ENCODE measurements at regions not wholly inside any gene's neighbourhood (a gene's known extent, or its start where the extent isn't known, plus 50 kb on each side); places are given as distances from the start of the nearest gene placed in this dataset.

- no peaks in the 10 kb centered on the region for H3K27me3 ChIP-seq (ENCODE audit: insufficient read depth, low read depth, low read length)
- no peaks in the 10 kb centered on the region for H3F3A ChIP-seq (ENCODE audit: insufficient read depth, low read length, poor library complexity, severe bottlenecking)
- H3K36me3 ChIP-seq (ENCODE audit: insufficient read depth, low read length), result no peaks in the 10 kb centered on the region
- H3K4me3 ChIP-seq (ENCODE audit: low read length), result no peak overlapping the region
- H3K9me2 ChIP-seq (ENCODE audit: insufficient read depth, low read length), result no peaks in the 10 kb centered on the region
- no peak overlapping the region for H3K27ac ChIP-seq (ENCODE audit: low read length)
- H3K4me2 ChIP-seq (ENCODE audit: low read length), result no peak overlapping the region
- no peaks in the 10 kb centered on the region for H3K79me2 ChIP-seq (replicated peaks; ENCODE audit: insufficient read depth, low read length)
- TF ChIP-seq POLR2AphosphoS5 (IDR thresholded peaks at IDR 0.05) (no peak), REST (IDR thresholded peaks at IDR 0.05; ENCODE audit: borderline replicate concordance) (no peak), SMC3 (conservative IDR thresholded peaks at IDR 0.05; ENCODE audit: poor library complexity) (no peak), TAF1 (IDR thresholded peaks at IDR 0.05; ENCODE audit: low read depth) (no peak), RAD21 (conservative IDR thresholded peaks at IDR 0.05) (no peak), CTCF (IDR thresholded peaks at IDR 0.05; ENCODE audit: poor library complexity, severe bottlenecking) (no peak), EP300 (conservative IDR thresholded peaks at IDR 0.05; ENCODE audit: poor library complexity, severe bottlenecking) (no peak), EZH2 (IDR thresholded peaks at IDR 0.05; ENCODE audit: borderline replicate concordance, insufficient read depth, low read length, poor library complexity, severe bottlenecking) (no peak), MXI1 (conservative IDR thresholded peaks at IDR 0.05; ENCODE audit: poor library complexity, severe bottlenecking) (no peak)
- no peaks in the 10 kb centered on the region for H3K9me3 ChIP-seq (ENCODE audit: low read length)
- no peaks in the 10 kb centered on the region for H4K20me1 ChIP-seq (ENCODE audit: insufficient read depth)
- H3K9ac ChIP-seq (ENCODE audit: low read length), result no peak overlapping the region
- no peak overlapping the region for H2AFZ ChIP-seq (ENCODE audit: low read depth, low read length)
Observed at GRCh38 chr4:52269761-52270160, 218.7 kb downstream of the SPATA18 start.

GRCh38 chr4:52273885-52274284 is 222.8 kb downstream of the SPATA18 start:
- no peak overlapping the region for H3K27ac ChIP-seq (ENCODE audit: low read length)
- H3K27me3 ChIP-seq (ENCODE audit: insufficient read depth, low read depth, low read length), result no peaks in the 10 kb centered on the region

More at GRCh38 chr4:52273885-52274284, 222.8 kb downstream of the SPATA18 start:
- no peaks in the 10 kb centered on the region for H3K36me3 ChIP-seq (ENCODE audit: insufficient read depth, low read length)
- no peaks in the 10 kb centered on the region for H3F3A ChIP-seq (ENCODE audit: insufficient read depth, low read length, poor library complexity, severe bottlenecking)
- no peaks in the 10 kb centered on the region for H3K9me2 ChIP-seq (ENCODE audit: insufficient read depth, low read length)
- no peaks in the 10 kb centered on the region for H3K9me3 ChIP-seq (ENCODE audit: low read length)
- TF ChIP-seq RAD21 (conservative IDR thresholded peaks at IDR 0.05) (no peak), EP300 (conservative IDR thresholded peaks at IDR 0.05; ENCODE audit: poor library complexity, severe bottlenecking) (no peak), POLR2AphosphoS5 (IDR thresholded peaks at IDR 0.05) (no peak), EZH2 (IDR thresholded peaks at IDR 0.05; ENCODE audit: borderline replicate concordance, insufficient read depth, low read length, poor library complexity, severe bottlenecking) (no peak), CTCF (IDR thresholded peaks at IDR 0.05; ENCODE audit: poor library complexity, severe bottlenecking) (no peak), MXI1 (conservative IDR thresholded peaks at IDR 0.05; ENCODE audit: poor library complexity, severe bottlenecking) (no peak), TAF1 (IDR thresholded peaks at IDR 0.05; ENCODE audit: low read depth) (no peak), REST (IDR thresholded peaks at IDR 0.05; ENCODE audit: borderline replicate concordance) (no peak), SMC3 (conservative IDR thresholded peaks at IDR 0.05; ENCODE audit: poor library complexity) (no peak)
- H3K79me2 ChIP-seq (replicated peaks; ENCODE audit: insufficient read depth, low read length), result no peaks in the 10 kb centered on the region
- H3K4me2 ChIP-seq (ENCODE audit: low read length), result no peak overlapping the region
- no peak overlapping the region for H3K9ac ChIP-seq (ENCODE audit: low read length)
- H3K4me3 ChIP-seq (ENCODE audit: low read length), result no peak overlapping the region
- no peak overlapping the region for H2AFZ ChIP-seq (ENCODE audit: low read depth, low read length)
- H4K20me1 ChIP-seq (ENCODE audit: insufficient read depth), result no peaks in the 10 kb centered on the region

Measured in neural cell (in vitro differentiated cells).